ENCODE measurements at regions not wholly inside any gene's neighbourhood (a gene's known extent, or its start where the extent isn't known, plus 50 kb on each side); places are given as distances from the start of the nearest gene placed in this dataset.

DNA sequence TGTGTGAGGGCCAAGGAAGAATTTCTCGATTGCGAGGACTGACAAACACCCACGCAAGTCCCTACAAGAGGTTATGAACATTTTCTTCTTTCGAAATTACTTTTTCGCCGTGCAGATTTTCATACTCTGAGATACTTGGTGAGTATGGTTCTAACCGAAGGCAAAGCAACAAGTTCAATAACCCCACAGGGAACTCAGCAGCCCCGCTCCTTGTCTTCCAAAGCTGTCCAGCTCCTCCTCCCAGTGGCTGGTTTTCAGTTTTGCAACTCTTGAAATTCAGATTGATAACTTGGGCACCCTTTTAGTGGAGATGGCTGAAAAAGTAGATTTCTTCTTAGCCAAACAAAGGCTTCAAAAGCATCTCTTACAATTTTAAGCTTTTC lies 154.4 kb downstream of the SETD4 start:
- no peak overlapping the region for H3K56ac ChIP-seq (ENCODE audit: insufficient read length, low read depth, low read length)
- H2BK12ac ChIP-seq (ENCODE audit: insufficient read length, low read depth, low read length), result no peak overlapping the region
- H3K4me2 ChIP-seq (ENCODE audit: insufficient read depth, insufficient read length, low read length), result no peak overlapping the region
- H2AK5ac ChIP-seq (ENCODE audit: insufficient read length, low read length), result no peak overlapping the region
- no peak overlapping the region for H3K4ac ChIP-seq (ENCODE audit: low read depth, low read length)
- no peaks in the 10 kb centered on the region for H3K4me1 ChIP-seq (ENCODE audit: insufficient read depth, low read length)
- no peak overlapping the region for H3K14ac ChIP-seq (ENCODE audit: insufficient read depth, low read length)
- no peak overlapping the region for H3K18ac ChIP-seq (ENCODE audit: insufficient read length, low read depth, low read length)
- H3K23me2 ChIP-seq (ENCODE audit: insufficient read length, low read depth, low read length, poor library complexity, severe bottlenecking), result no peaks in the 10 kb centered on the region
- no peak for DNase-seq
- Mint-ChIP-seq H3K36me3 (ENCODE audit: insufficient read depth in 1 of 3, low read depth in 3 of 3) (peaks cover 0 to 5% (median 2%) of the 10 kb centered on the region in 3 experiments; a peak in 2 of 7 replicates), H3K27ac (no peak overlapping the region), H3K27me3 (ENCODE audit: low read depth) (peaks cover 2% of the 10 kb centered on the region; the same call in 1 of the 2 replicates), H3K4me1 (peaks cover 12 to 18% of the 10 kb centered on the region in 2 experiments), H3K4me3 (no peak overlapping the region), H3K9me3 (peaks cover 3 to 9% of the 10 kb centered on the region in 2 experiments; a peak in 2 of 5 replicates)
- H2BK120ac ChIP-seq (ENCODE audit: low read depth, low read length, poor library complexity, severe bottlenecking), result no peak overlapping the region
- H2BK20ac ChIP-seq (ENCODE audit: low read depth, low read length, poor library complexity, severe bottlenecking), result no peak overlapping the region
- H2AFZ ChIP-seq (ENCODE audit: low read length), result no peak overlapping the region
- H3K23ac ChIP-seq (ENCODE audit: insufficient read length, low read depth, low read length), result no peak overlapping the region
- H3T11ph ChIP-seq (ENCODE audit: low read length), result no peak overlapping the region
- no peak overlapping the region for H2BK5ac ChIP-seq (ENCODE audit: insufficient read length, low read length)
- TF ChIP-seq, protein P1, sequence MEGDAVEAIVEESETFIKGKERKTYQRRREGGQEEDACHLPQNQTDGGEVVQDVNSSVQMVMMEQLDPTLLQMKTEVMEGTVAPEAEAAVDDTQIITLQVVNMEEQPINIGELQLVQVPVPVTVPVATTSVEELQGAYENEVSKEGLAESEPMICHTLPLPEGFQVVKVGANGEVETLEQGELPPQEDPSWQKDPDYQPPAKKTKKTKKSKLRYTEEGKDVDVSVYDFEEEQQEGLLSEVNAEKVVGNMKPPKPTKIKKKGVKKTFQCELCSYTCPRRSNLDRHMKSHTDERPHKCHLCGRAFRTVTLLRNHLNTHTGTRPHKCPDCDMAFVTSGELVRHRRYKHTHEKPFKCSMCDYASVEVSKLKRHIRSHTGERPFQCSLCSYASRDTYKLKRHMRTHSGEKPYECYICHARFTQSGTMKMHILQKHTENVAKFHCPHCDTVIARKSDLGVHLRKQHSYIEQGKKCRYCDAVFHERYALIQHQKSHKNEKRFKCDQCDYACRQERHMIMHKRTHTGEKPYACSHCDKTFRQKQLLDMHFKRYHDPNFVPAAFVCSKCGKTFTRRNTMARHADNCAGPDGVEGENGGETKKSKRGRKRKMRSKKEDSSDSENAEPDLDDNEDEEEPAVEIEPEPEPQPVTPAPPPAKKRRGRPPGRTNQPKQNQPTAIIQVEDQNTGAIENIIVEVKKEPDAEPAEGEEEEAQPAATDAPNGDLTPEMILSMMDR (conservative IDR thresholded peaks at IDR 0.05), result no peak
- no peak overlapping the region for H4K91ac ChIP-seq (ENCODE audit: insufficient read length, low read depth, low read length)
- no peaks in the 10 kb centered on the region for H4K20me1 ChIP-seq (ENCODE audit: control insufficient read depth, insufficient read depth, insufficient read length)
- no peak overlapping the region for H2BK15ac ChIP-seq (ENCODE audit: low read depth, low read length)
- no peaks in the 10 kb centered on the region for H3K79me1 ChIP-seq (ENCODE audit: insufficient read depth, low read depth, low read length, poor library complexity, severe bottlenecking)
- H3K9me3 ChIP-seq (ENCODE audit: control insufficient read depth, low read depth, low read length), result no peaks in the 10 kb centered on the region
- no peak overlapping the region for H4K8ac ChIP-seq (replicated peaks; ENCODE audit: insufficient read length, low read depth, low read length)
- no CpG with 5 or more reads among the region's 8 CpGs for WGBS (ENCODE audit: extremely low coverage, insufficient read length, low lambda C conversion rate)
- H3K27me3 ChIP-seq (ENCODE audit: insufficient read depth, low read length), result no peaks in the 10 kb centered on the region; the same call in 1 of the 2 replicates
- no peak overlapping the region for H4K5ac ChIP-seq (ENCODE audit: insufficient read length, low read depth, low read length)
- H3K79me2 ChIP-seq (ENCODE audit: insufficient read depth, low read length), result no peaks in the 10 kb centered on the region
- H3K27ac ChIP-seq (ENCODE audit: insufficient read length, low read depth, low read length), result no peak overlapping the region
- H3K9ac ChIP-seq (ENCODE audit: extremely low read depth, insufficient read length, low read length), result no peak overlapping the region

All from H9 (cell line).